GM21576 (cell line): ENCODE measurements at regions not wholly inside any gene's neighbourhood (a gene's known extent, or its start where the extent isn't known, plus 50 kb on each side); places are given as distances from the start of the nearest gene placed in this dataset.

Source experiments
- ATAC-seq: cut with Tn5 transposase; IDR thresholded peaks from one replicate; pipeline ENCODE4 v1.9.1; 2021; ENCODE audit warnings: mild to moderate bottlenecking, moderate library complexity; ENCODE audit not compliant: unreplicated experiment

DNA sequence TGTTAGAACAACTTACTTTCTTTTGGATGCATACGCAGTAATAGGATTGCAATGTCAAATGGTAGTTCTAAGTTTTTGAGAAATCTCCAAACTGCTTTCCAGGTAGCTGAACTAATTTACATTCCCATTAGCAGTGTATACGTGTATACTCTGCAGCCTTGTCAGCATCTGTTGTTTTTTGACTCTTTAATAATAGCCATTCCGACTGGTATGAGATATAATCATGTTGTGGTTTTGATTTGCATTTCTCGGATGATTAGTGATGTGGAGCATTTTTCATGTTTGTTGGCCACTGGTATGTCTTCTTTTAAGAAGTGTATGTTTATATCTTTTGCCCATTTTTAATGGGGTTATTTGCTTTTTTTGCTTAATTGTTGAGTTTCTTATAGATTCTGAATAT, 76.9 kb upstream of the HNRNPA1L2 start:
- ATAC-seq: peak; percentile 75

DNA sequence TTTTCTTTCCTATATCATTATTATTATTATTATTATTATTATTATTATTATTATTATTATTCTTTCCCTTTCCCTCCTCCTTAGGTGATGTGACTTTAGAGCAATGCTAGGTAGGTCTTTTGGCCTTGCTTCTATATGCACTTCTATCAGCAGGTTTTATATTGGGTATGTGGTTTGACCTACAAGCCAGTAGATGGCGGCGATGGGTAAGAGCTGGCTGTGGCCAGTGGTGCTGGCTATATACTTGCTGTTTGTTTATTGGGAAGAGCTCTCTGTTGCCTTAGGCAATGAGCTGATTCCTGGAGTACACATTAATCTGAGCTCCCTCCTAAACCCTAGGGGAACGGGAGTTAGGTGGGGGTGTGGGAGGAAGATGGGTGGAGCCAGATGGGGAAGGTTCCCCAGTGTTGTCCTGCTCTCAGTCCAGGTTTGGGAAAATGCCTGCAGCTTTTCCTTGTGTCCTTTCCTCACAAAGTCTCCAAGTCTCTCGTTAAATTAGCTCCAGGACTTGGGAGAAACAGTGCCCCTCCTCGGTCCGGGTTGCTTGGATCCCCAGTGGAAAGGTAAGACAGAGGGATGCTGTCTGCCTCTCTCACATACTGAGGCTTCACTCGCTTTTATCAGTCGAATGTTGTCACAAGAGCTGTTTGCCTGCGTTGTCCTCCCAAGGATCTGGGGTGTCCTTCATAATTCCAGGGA, 72.2 kb upstream of the HNRNPA1L2 start:
- ATAC-seq: peak; percentile 64

DNA sequence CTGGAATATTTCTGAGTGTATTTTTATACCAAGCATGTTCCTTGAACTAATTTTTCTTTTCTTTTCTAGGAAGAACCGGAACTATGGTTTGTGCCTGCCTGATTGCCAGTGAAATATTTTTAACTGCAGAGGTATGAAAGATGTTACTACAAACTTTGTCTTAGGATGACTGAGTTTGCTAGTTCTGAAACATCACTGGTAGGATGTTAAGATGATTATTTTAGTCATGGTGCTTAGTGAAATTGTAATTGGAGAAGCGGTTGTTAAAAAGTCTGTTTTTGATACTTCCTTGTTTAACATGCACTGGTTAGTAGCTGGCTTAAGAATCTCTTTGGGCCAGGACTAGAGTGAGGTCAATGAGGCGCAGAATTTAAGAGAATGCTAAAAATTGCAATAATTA, 71.1 kb upstream of the HNRNPA1L2 start:
- peak; percentile 46 for ATAC-seq

- ATAC-seq: peak; percentile 97
Measured at GRCh38 chr13:52582962-52583361, 59.3 kb upstream of the HNRNPA1L2 start.
